ENCODE measurements at regions not wholly inside any gene's neighbourhood (a gene's known extent, or its start where the extent isn't known, plus 50 kb on each side); places are given as distances from the start of the nearest gene placed in this dataset.

DNA sequence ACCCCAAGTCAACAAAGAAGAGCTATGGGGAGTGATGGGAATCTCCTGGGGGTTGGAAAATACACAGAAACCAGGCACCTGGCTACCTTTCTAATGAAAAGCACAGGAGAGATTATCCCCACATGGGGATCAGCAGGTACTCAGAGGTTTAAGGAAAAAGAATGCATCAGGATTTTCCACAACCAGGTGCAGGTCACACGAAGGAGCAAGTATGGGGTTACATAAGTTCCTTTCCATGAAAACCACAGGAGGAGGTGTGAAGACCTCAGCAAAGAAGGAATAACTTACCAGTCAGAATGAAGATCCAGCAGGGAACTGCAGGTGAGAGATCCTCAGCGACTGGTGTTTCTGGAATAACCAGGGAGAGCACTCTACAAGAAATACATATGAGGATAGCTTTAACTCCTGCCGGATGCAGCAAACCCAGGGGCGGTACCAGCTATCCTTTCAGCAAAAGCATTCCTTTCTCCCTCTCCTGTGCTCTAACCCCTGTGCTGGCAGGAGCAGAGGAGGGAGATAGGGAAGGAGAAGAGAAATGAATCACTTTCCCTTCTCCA lies 116.7 kb upstream of the TMEM106B start:
- H3K27ac ChIP-seq, result no peak overlapping the region
- no peak overlapping the region for H3K4me3 ChIP-seq
- DNase-seq (ENCODE audit: low spot score), result no peak
- TF ChIP-seq, protein P1, sequence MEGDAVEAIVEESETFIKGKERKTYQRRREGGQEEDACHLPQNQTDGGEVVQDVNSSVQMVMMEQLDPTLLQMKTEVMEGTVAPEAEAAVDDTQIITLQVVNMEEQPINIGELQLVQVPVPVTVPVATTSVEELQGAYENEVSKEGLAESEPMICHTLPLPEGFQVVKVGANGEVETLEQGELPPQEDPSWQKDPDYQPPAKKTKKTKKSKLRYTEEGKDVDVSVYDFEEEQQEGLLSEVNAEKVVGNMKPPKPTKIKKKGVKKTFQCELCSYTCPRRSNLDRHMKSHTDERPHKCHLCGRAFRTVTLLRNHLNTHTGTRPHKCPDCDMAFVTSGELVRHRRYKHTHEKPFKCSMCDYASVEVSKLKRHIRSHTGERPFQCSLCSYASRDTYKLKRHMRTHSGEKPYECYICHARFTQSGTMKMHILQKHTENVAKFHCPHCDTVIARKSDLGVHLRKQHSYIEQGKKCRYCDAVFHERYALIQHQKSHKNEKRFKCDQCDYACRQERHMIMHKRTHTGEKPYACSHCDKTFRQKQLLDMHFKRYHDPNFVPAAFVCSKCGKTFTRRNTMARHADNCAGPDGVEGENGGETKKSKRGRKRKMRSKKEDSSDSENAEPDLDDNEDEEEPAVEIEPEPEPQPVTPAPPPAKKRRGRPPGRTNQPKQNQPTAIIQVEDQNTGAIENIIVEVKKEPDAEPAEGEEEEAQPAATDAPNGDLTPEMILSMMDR (IDR thresholded peaks at IDR 0.05), result no peak

DNA sequence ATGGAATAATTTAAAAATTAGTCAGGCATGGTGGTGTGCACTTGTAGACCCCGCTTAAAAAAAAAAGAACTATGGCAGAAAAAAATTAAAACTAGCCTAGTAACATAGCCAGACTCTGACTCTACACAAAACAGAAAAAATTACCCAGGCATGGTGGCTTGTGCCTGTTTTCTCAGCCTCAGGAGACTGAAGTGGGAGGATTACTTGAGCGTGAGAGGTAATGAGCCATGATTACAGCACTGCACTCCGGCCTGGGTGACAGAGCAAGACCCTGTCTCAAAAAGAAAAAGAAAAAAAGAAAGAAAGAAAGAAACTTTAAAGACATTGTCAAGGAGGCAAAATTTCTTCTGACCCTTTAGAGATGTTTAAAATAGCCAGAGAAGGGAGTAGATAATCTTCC lies 109.0 kb upstream of the TMEM106B start:
- H3K4me3 ChIP-seq, result no peak overlapping the region
- DNase-seq (ENCODE audit: low spot score), result no peak
- no peak overlapping the region for H3K27ac ChIP-seq
- TF ChIP-seq, protein P1 (IDR thresholded peaks at IDR 0.05), result no peak

DNA sequence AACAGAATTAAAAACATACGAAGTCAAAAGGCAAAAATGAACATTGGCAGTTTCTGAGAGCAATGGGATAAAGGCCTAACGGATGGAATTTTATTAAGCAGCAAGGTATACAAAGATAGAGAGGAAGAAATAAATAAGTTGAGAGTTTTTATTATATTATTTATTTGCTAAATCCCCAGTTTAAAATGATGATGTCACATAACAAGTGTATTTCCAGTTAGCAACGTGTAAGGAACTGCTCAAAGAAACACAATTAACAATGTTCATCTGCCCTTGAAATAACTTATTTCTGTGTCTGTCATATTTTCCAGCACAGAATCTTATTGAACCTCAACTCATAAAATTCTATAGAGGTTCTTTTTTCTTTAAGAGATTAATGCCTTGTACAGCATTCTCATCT lies 108.6 kb upstream of the TMEM106B start:
- no peak overlapping the region for H3K4me3 ChIP-seq
- TF ChIP-seq, protein P1 (IDR thresholded peaks at IDR 0.05), result no peak
- DNase-seq (ENCODE audit: low spot score), result no peak
- no peak overlapping the region for H3K27ac ChIP-seq

DNA sequence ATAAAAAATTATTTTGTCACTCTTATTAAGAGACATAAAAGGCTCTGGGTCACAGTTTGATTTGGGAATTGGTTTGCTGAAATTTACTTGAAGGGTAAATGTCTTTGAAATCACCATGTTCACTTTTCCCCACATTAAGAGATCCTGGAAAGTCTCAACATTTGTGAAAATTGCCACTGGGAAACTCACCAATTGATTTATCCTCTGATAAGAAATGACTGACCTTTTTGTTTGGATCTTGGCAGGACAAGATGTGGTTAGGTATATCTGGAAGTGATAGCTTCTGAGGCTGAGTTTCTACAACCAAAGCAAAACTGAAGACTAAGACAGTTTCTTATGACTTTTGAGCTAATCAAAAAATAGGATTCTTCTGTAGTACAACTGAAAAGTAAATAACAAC lies 107.1 kb upstream of the TMEM106B start:
- DNase-seq (ENCODE audit: low spot score), result no peak
- no peak overlapping the region for H3K27ac ChIP-seq
- no peak overlapping the region for H3K4me3 ChIP-seq
- TF ChIP-seq, protein P1 (IDR thresholded peaks at IDR 0.05), result no peak

DNA sequence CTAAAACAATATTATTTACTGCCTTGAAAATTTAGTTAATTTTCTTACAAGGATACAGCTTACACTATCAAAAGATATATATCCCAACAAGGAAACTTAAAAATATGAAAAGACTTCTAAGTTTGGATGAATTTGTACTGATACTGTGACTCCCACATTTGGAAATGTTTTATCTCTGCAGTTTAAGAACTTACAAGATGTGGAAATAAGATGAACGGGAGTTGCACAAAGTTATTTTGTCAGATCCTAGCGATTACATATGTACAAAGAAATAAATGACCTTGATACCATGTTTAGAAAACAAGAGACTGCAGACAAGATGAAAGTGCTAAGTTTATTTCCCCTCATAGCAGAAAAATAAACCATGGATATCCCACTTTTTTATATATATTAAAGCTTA lies 103.7 kb upstream of the TMEM106B start:
- no peak for DNase-seq (ENCODE audit: low spot score)
- Histone ChIP-seq H3K4me3 (no peak overlapping the region), H3K27ac (no peak overlapping the region)
- TF ChIP-seq, protein P1 (IDR thresholded peaks at IDR 0.05), result no peak

DNA sequence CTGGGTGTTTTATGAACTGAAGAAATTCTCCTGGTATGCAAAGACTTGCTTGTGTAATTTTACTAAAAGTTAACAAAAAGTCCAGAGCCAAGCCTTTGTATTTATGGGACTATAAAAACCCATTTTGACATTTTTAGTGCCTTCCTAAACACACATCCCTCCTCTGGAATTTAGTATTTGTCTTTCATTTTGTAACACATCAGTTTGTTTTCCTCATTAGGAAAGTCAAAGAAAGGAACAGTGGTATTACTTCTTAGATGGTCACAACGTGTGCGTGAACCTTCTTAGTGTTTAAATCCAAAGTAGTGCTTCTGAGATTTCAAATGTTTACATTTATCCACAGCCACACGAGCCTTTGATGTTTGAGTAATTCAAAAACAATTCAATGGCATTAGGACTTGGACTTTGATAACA lies 103.2 kb upstream of the TMEM106B start:
- Histone ChIP-seq H3K4me3 (no peak overlapping the region), H3K27ac (no peak overlapping the region)
- TF ChIP-seq, protein P1 (IDR thresholded peaks at IDR 0.05), result no peak
- DNase-seq (ENCODE audit: low spot score), result no peak

DNA sequence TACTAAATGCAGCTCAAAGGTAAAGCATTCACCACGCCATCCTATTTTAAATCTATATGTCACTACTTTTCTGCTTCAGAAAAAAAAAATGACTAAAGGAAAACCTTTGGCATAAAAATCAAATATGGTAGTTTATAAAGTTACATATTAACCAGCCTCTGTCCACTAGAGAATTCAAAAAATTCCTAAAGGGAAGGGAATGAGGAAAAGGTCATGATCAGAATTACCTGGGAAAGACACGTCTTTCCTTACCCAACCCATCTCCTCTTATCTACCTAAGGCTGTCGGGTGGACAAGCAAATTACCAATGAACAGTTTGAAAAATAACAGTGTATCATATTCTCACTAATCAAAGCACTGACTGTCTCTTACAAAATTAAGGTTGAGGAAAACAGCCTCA lies 100.7 kb upstream of the TMEM106B start:
- TF ChIP-seq, protein P1 (IDR thresholded peaks at IDR 0.05), result no peak
- no peak overlapping the region for H3K27ac ChIP-seq
- no peak for DNase-seq (ENCODE audit: low spot score)
- H3K4me3 ChIP-seq, result no peak overlapping the region

All from coronary artery (tissue), 2 donors.